ENCODE measurements at regions not wholly inside any gene's neighbourhood (a gene's known extent, or its start where the extent isn't known, plus 50 kb on each side); places are given as distances from the start of the nearest gene placed in this dataset.
A peak's percentile ranks its signal among the peaks of the same experiment; 100 is the strongest.
"Not testable (repeated sequence)": the region's sequence is repeated elsewhere in the genome, so short reads cannot be mapped to it uniquely, and the experiment has no call there.

GRCh38 chr9:113678859-113679256 is 197.3 kb upstream of the ZNF618 start:
- no peak overlapping the region for H3K4me3 Mint-ChIP-seq
- peaks cover 26% of the 10 kb centered on the region for H3K4me1 Mint-ChIP-seq
- no peak overlapping the region for H3K27ac Mint-ChIP-seq
- no peaks in the 10 kb centered on the region for H3K36me3 Mint-ChIP-seq
- no peaks in the 10 kb centered on the region for H3K9me3 Mint-ChIP-seq
- no peak for ATAC-seq
- DNase-seq (ENCODE audit: low spot score in 2 of 2), result no peak

GRCh38 chr9:113682297-113682771 is 193.8 kb upstream of the ZNF618 start:
- no peaks in the 10 kb centered on the region for H3K36me3 Mint-ChIP-seq
- H3K4me3 Mint-ChIP-seq, result no peak overlapping the region
- no peak overlapping the region for H3K27ac Mint-ChIP-seq
- H3K4me1 Mint-ChIP-seq, result peaks cover 28% of the 10 kb centered on the region
- ATAC-seq (no peak), DNase-seq (ENCODE audit: low spot score in 2 of 2) (peak; percentile 27 to 69)
- H3K9me3 Mint-ChIP-seq, result no peaks in the 10 kb centered on the region

DNA sequence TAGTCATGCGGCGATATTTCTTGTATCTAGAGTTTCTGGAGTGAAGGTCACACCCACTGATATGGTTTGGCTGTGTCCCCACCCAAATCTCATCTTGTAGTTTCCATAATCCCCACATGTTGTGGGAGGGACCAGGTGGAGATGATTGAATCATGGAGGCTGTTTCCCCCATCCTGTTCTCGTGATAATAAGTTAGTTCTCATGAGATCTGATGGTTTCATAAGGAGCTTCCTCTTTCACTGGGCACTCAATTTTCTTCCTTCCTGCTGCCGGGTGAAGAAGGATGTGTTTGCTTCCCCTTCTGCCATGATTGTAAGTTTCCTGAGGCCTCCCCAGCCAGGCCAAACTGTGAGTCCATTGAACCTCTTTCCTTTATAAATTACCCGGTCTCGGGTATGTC is 190.5 kb upstream of the ZNF618 start:
- not testable (repeated sequence) for H3K4me3 Mint-ChIP-seq; H3K9me3 Mint-ChIP-seq; H3K36me3 Mint-ChIP-seq; ATAC-seq; DNase-seq (ENCODE audit: low spot score in 2 of 2)
- H3K27ac Mint-ChIP-seq, result peak overlapping the region; percentile 52
- H3K4me1 Mint-ChIP-seq, result peaks cover 23% of the 10 kb centered on the region

DNA sequence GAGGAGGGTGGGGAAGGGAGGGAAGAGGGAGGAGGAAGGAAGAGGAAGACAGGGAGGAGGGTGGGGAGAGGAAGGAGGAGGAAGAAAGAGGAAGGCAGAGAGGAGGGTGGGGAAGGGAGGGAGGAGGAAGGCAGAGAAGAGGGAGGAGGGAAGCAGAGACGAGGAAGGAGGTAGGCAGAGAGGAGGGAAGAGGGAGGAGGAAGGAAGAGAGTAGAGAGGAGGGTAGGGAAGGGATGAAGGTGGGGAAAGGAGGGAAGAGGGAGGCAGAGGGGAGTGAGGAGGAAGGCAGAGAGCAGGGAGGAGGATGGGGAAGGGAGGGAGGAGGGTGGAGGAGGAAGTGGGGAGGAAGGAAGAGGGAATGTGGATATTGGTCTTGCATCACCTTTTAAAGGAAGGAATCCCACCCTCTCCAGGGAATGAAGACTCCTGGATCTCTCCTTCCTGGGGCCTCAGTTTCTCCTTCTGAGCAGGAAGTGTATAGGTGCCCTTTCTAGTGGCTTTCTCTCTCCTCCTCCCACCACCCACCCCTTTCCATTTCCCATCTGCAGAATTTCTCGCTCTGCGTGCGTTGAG is 188.9 kb upstream of the ZNF618 start:
- no peak overlapping the region for H3K4me3 Mint-ChIP-seq
- H3K27ac Mint-ChIP-seq, result no peak overlapping the region
- H3K36me3 Mint-ChIP-seq, result no peaks in the 10 kb centered on the region
- DNase-seq (ENCODE audit: low spot score in 2 of 2) (no peak), ATAC-seq (no peak)
- peaks cover 19% of the 10 kb centered on the region for H3K4me1 Mint-ChIP-seq
- no peaks in the 10 kb centered on the region for H3K9me3 Mint-ChIP-seq

- Mint-ChIP-seq H3K4me1 (peaks cover 14% of the 10 kb centered on the region), H3K4me3 (no peak overlapping the region), H3K9me3 (no peaks in the 10 kb centered on the region), H3K27ac (no peak overlapping the region), H3K36me3 (no peaks in the 10 kb centered on the region)
- DNase-seq (ENCODE audit: low spot score in 2 of 2) (no peak), ATAC-seq (peak; percentile 40)
Observed at GRCh38 chr9:113687680-113688371, 188.3 kb upstream of the ZNF618 start.

- peaks cover 19% of the 10 kb centered on the region for H3K4me1 Mint-ChIP-seq
- no peak for DNase-seq (ENCODE audit: low spot score in 2 of 2)
- H3K4me3 Mint-ChIP-seq, result no peak overlapping the region
- no peaks in the 10 kb centered on the region for H3K36me3 Mint-ChIP-seq
- no peak overlapping the region for H3K27ac Mint-ChIP-seq
- H3K9me3 Mint-ChIP-seq, result no peaks in the 10 kb centered on the region
- ATAC-seq, result no peak
Observed at GRCh38 chr9:113690055-113690740, 185.9 kb upstream of the ZNF618 start.

GRCh38 chr9:113692256-113692655 is 183.9 kb upstream of the ZNF618 start:
- Mint-ChIP-seq H3K27ac (no peak overlapping the region), H3K9me3 (no peaks in the 10 kb centered on the region), H3K4me1 (peaks cover 21% of the 10 kb centered on the region), H3K36me3 (no peaks in the 10 kb centered on the region), H3K4me3 (no peak overlapping the region)
- DNase-seq (ENCODE audit: low spot score in 2 of 2) (no peak), ATAC-seq (no peak)

GRCh38 chr9:113694912-113695311 is 181.2 kb upstream of the ZNF618 start:
- Mint-ChIP-seq H3K4me1 (peaks cover 19% of the 10 kb centered on the region), H3K27ac (no peak overlapping the region), H3K4me3 (no peak overlapping the region), H3K9me3 (no peaks in the 10 kb centered on the region), H3K36me3 (no peaks in the 10 kb centered on the region)
- DNase-seq (ENCODE audit: low spot score in 2 of 2) (no peak), ATAC-seq (no peak)

DNA sequence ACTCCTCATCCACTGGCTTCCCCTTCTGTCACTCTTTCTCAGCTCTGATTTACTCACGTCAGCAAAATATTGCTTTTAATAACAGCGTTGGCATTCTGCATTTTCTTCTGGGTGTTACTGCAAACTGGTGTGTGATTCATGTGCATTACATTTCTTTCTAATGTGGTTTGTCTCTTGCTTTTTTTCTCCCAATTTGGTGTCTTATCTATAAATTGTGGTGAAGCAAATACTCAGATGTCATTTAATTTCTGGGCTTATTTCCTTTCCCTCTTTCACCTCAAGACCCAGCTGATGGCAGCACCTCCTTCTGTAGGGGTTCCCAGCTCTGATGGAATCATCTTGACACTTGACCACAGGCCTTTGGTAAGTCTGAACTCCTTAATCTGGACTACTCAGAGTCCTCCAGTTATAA is 180.7 kb upstream of the ZNF618 start:
- no peaks in the 10 kb centered on the region for H3K36me3 Mint-ChIP-seq
- DNase-seq (ENCODE audit: low spot score in 2 of 2) (no peak), ATAC-seq (peak; percentile 24)
- peaks cover 16% of the 10 kb centered on the region for H3K4me1 Mint-ChIP-seq
- no peaks in the 10 kb centered on the region for H3K9me3 Mint-ChIP-seq
- no peak overlapping the region for H3K27ac Mint-ChIP-seq
- no peak overlapping the region for H3K4me3 Mint-ChIP-seq

DNA sequence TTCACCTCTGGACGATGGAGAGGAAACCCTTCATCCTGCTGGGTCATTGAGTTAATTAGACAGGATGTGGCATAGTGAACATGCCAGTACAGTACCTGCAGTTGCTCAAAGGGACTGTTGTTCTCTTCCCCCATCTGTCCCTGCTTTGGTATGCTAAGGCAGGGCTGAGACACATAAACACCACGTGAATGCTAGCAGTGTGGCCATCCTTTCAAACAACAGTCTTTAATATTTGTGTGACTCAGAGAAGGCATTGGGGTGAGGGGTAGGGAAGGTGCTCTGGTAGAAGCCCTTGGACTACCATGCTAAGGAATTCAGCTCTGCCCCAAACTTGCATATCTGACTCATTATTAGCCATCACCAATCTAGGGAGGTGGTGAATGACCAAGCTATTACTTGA is 180.2 kb upstream of the ZNF618 start:
- ATAC-seq, result peak; percentile 63
- Mint-ChIP-seq H3K4me1 (peaks cover 16% of the 10 kb centered on the region), H3K36me3 (no peaks in the 10 kb centered on the region), H3K9me3 (no peaks in the 10 kb centered on the region), H3K27ac (no peak overlapping the region), H3K4me3 (no peak overlapping the region)
- no peak for DNase-seq (ENCODE audit: low spot score in 2 of 2)

DNA sequence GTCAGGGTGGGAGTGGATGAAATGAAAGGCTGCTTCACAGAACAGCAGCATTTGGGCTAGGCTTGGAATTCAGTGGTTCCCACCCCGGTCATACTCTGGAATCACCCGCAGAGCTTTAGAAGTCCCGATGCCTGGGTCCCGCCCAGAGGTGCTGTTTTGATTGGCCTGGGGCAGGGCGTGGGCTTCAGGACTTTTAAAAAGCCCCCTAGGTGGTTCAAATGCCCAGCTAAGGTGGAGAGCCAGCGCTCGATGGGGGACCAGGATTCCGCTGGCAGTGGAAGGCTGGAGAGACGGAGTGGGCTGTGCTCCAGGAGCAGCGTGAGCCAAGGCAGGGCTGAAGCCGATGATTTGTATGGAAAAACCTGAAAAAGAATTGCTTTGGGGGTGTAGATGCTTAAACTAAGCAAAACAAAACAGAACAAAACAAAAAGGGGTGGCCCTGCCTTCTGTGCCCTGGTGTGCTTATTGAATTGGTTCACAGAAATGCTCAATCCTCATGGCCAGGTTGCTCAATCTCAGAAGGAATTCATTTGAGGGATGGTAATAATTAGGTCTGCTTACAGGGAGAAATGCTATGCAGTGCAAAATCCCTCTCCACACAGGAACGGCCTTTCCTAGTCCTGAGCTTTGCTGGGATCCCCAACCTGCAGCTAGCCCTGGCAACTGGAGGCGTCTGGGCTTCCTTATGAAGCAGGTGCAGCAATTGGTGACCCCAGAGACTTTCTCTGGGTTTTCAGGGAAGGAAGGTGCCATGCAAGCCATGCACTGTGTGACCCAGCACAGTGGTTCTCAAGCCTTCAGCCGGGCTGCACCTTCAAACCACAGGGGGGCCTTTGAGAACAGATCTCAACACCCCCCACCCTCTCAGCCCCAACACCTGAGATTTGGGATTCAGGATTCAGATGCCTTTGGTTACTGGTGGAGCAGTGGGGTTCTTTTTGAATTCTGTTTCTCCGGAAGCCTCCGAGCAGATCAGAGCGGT is 174.0 kb upstream of the ZNF618 start:
- Mint-ChIP-seq H3K9me3 (no peaks in the 10 kb centered on the region), H3K36me3 (no peaks in the 10 kb centered on the region), H3K4me1 (peaks cover 9% of the 10 kb centered on the region), H3K4me3 (no peak overlapping the region), H3K27ac (no peak overlapping the region)
- DNase-seq (ENCODE audit: low spot score in 2 of 2) (no peak), ATAC-seq (no peak)

- no peak overlapping the region for H3K4me3 Mint-ChIP-seq
- H3K36me3 Mint-ChIP-seq, result no peaks in the 10 kb centered on the region
- ATAC-seq (peak; percentile 70), DNase-seq (ENCODE audit: low spot score in 2 of 2) (no peak)
- peaks cover 9% of the 10 kb centered on the region for H3K4me1 Mint-ChIP-seq
- no peaks in the 10 kb centered on the region for H3K9me3 Mint-ChIP-seq
- H3K27ac Mint-ChIP-seq, result no peak overlapping the region
Observed at GRCh38 chr9:113705306-113705927, 170.7 kb upstream of the ZNF618 start.

DNA sequence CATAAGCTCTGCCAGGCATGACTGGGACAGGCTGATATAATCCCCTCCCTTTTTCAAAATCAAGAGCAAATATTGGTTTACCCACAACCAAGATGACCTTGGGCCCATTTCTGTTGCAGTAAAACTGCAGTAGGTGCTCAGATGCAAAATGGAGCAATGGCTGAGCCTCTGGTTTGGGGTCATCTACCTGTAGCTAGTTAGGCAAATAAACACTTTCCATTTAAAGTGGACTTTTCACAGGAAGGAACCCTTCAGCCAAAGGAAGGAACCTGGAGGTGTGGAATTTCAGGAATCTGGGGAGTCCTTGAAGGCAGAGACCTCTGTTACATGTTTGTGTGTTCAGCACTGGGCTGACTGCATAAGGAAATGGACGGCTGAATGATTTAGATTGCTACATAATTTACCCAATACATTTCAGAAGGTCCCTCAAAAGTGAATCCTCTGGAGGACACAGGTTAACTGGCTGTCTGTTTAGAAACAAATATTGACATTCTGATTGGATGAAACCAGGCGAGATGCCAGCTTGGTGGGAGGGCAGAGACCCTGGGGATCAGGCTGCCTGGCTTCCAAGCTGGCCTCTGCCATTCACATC is 170.1 kb upstream of the ZNF618 start:
- H3K9me3 Mint-ChIP-seq, result no peaks in the 10 kb centered on the region
- H3K36me3 Mint-ChIP-seq, result no peaks in the 10 kb centered on the region
- peaks cover 9% of the 10 kb centered on the region for H3K4me1 Mint-ChIP-seq
- H3K4me3 Mint-ChIP-seq, result no peak overlapping the region
- no peak for ATAC-seq
- DNase-seq (ENCODE audit: low spot score in 2 of 2), result no peak
- no peak overlapping the region for H3K27ac Mint-ChIP-seq

DNA sequence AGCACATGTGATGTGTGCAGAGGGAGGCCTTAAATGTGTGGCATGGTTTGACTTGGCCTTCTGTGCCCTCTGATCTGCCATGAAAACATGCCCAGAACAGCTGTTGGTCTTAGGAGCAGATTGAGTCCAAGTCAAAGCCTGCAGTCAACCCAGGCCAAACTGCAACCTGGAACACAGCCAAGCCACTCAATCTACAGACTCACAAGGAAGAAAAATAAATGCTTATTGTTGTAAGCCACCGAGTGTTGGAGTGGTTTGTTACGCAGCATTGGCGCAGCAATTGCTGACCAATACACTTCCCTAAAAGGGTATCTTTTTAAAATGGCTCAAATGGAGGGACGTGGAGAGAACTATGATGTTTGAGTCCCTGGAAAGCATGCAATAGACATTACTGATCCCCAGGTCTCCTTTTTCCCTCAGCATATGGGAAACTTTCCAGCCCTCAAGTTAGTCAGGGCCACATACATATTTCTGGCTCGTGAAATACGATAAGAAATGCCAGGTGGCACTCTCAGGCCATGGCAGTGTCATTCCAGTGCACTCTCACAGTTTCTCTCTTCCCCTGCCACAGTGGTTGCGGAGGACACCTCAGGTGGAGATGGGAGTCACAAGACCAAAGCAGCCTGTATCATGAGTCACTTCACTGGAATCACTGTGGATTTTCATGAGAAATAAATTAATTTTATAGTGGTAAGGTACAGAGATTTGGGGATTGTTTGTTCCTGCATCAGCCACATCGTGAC is 168.0 kb upstream of the ZNF618 start:
- Mint-ChIP-seq H3K4me3 (no peak overlapping the region), H3K4me1 (peaks cover 9% of the 10 kb centered on the region), H3K36me3 (no peaks in the 10 kb centered on the region), H3K27ac (no peak overlapping the region), H3K9me3 (no peaks in the 10 kb centered on the region)
- DNase-seq (ENCODE audit: low spot score in 2 of 2) (no peak), ATAC-seq (no peak)
